HFFc6 (cell line): ENCODE measurements at regions not wholly inside any gene's neighbourhood (a gene's known extent, or its start where the extent isn't known, plus 50 kb on each side); places are given as distances from the start of the nearest gene placed in this dataset.

Experiments
- DNase-seq: peaks from one replicate; pipeline ENCODE4 v3.0.0-alpha.2; 2018
- H3K27ac Mint-ChIP-seq: 2 replicates; pipeline ENCODE4 v1.8.0; 2020; ENCODE audit warnings: mild to moderate bottlenecking, mixed read lengths
- H3K27me3 Mint-ChIP-seq: 2 replicates; pipeline ENCODE4 v1.8.0; 2021; ENCODE audit warnings: mild to moderate bottlenecking, moderate library complexity, mixed read lengths; ENCODE audit not compliant: insufficient read depth
- H3K36me3 Mint-ChIP-seq: 2 replicates; pipeline ENCODE4 v1.8.0; 2021; ENCODE audit warnings: low read depth, mixed read lengths
- H3K4me1 Mint-ChIP-seq: 2 replicates; pipeline ENCODE4 v1.8.0; 2020; ENCODE audit warnings: low read depth, mixed read lengths
- H3K4me3 Mint-ChIP-seq: 2 replicates; pipeline ENCODE4 v1.8.0; 2020; ENCODE audit warnings: mild to moderate bottlenecking, moderate library complexity, mixed read lengths
- H3K9me3 Mint-ChIP-seq: 2 replicates; pipeline ENCODE4 v1.8.0; 2020; ENCODE audit warnings: mild to moderate bottlenecking, mixed read lengths
- CTCF ChIP-seq: fragments of 200-600 bp; sonication (generic); IDR thresholded peaks from 2 replicates; pipeline ENCODE4 v1.5.0; 2021; ENCODE audit warnings: antibody characterized with exemption, mild to moderate bottlenecking

GRCh38 chr3:178308771-178309170 lies 227.5 kb upstream of the KCNMB2 start:
- no peak for DNase-seq
- H3K27ac Mint-ChIP-seq = no peak overlapping the region

GRCh38 chr3:178310949-178311348 lies 225.3 kb upstream of the KCNMB2 start:
- Mint-ChIP-seq H3K4me1 (peaks cover 7% of the 10 kb centered on the region), H3K9me3 (no peaks in the 10 kb centered on the region), H3K27ac (no peak overlapping the region), H3K36me3 (no peaks in the 10 kb centered on the region), H3K27me3 (no peaks in the 10 kb centered on the region), H3K4me3 (no peak overlapping the region)
- no peak for DNase-seq
- TF ChIP-seq CTCF = no peak

More at GRCh38 chr3:178308771-178309170, 227.5 kb upstream of the KCNMB2 start:
- TF ChIP-seq CTCF = no peak
- Mint-ChIP-seq H3K4me3 (no peak overlapping the region), H3K9me3 (no peaks in the 10 kb centered on the region), H3K4me1 (peaks cover 18% of the 10 kb centered on the region), H3K36me3 (no peaks in the 10 kb centered on the region), H3K27me3 (no peaks in the 10 kb centered on the region)

GRCh38 chr3:178313716-178314115 lies 222.5 kb upstream of the KCNMB2 start:
- no peaks in the 10 kb centered on the region for H3K36me3 Mint-ChIP-seq
- H3K4me3 Mint-ChIP-seq = no peak overlapping the region
- no peak overlapping the region for H3K27ac Mint-ChIP-seq
- no peaks in the 10 kb centered on the region for H3K9me3 Mint-ChIP-seq
- DNase-seq = no peak
- no peak for TF ChIP-seq CTCF
- H3K27me3 Mint-ChIP-seq = no peaks in the 10 kb centered on the region
- peaks cover 10% of the 10 kb centered on the region for H3K4me1 Mint-ChIP-seq

GRCh38 chr3:178318340-178318739 lies 217.9 kb upstream of the KCNMB2 start:
- Mint-ChIP-seq H3K36me3 (no peaks in the 10 kb centered on the region), H3K27me3 (no peaks in the 10 kb centered on the region), H3K4me1 (peaks cover 24% of the 10 kb centered on the region), H3K27ac (no peak overlapping the region), H3K9me3 (no peaks in the 10 kb centered on the region), H3K4me3 (no peak overlapping the region)
- no peak for DNase-seq
- TF ChIP-seq CTCF = no peak

- H3K9me3 Mint-ChIP-seq = no peaks in the 10 kb centered on the region
- H3K27ac Mint-ChIP-seq = no peak overlapping the region
- no peak for DNase-seq
- H3K4me1 Mint-ChIP-seq = peaks cover 24% of the 10 kb centered on the region
- H3K36me3 Mint-ChIP-seq = no peaks in the 10 kb centered on the region
- no peak for TF ChIP-seq CTCF
- no peak overlapping the region for H3K4me3 Mint-ChIP-seq
- no peaks in the 10 kb centered on the region for H3K27me3 Mint-ChIP-seq
Observed at GRCh38 chr3:178318941-178319816, 217.1 kb upstream of the KCNMB2 start.
